ENCODE measurements at regions not wholly inside any gene's neighbourhood (a gene's known extent, or its start where the extent isn't known, plus 50 kb on each side); places are given as distances from the start of the nearest gene placed in this dataset.

GRCh38 chr12:93087840-93088610 is 158.9 kb upstream of the EEA1 start:
- TF ChIP-seq POLR2AphosphoS5 (IDR thresholded peaks at IDR 0.05) (no peak), CTCF (IDR thresholded peaks at IDR 0.05) (no peak), POLR2A (IDR thresholded peaks at IDR 0.05) (no peak)

Measured in breast epithelium (tissue), 3 donors.